Heart right ventricle (tissue), 16 donors: ENCODE measurements at regions not wholly inside any gene's neighbourhood (a gene's known extent, or its start where the extent isn't known, plus 50 kb on each side); places are given as distances from the start of the nearest gene placed in this dataset.
A peak's percentile ranks its signal among the peaks of the same experiment; 100 is the strongest.

Experiments used
- ATAC-seq, 8 donors: fragments of 200-7000 bp; cut with Tn5 transposase; one replicate each; pipeline ENCODE4 v1.9.1; 2020; ENCODE audit warnings: mild to moderate bottlenecking in 8 of 8, moderate library complexity in 8 of 8, moderate number of reproducible peaks in 1 of 8
- DNase-seq, 2 donors: peaks; one replicate each; pipeline ENCODE4 v3.0.0-alpha.2; 2020
- H3K27ac ChIP-seq, 10 donors: fragments of 200-600 bp; sonication (generic) in 2 of 10; one replicate each; pipeline versions ENCODE4 v1.5.0 to v1.8.0; 2020 to 2022; ENCODE audit warnings: mild to moderate bottlenecking in 3 of 10
- H3K27me3 ChIP-seq, 7 donors: fragments of 200-600 bp; one replicate each; pipeline ENCODE4 v1.8.0; 2021 to 2022; ENCODE audit warnings: mild to moderate bottlenecking in 2 of 7
- H3K36me3 ChIP-seq, 9 donors: fragments of 200-600 bp; sonication (generic) in 1 of 9; one replicate each; pipeline versions ENCODE4 v1.5.0 to v1.8.0; 2020 to 2022; ENCODE audit warnings: mild to moderate bottlenecking in 2 of 9
- H3K4me1 ChIP-seq, 9 donors: fragments of 200-600 bp; sonication (generic) in 1 of 9; one replicate each; pipeline versions ENCODE4 v1.5.0 to v1.8.0; 2020 to 2022; ENCODE audit warnings: mild to moderate bottlenecking in 4 of 9
- H3K4me3 ChIP-seq, 10 donors: fragments of 200-600 bp; sonication (generic) in 2 of 10; one replicate each; pipeline versions ENCODE4 v1.5.0 to v1.8.0; 2020 to 2022; ENCODE audit warnings: mild to moderate bottlenecking in 7 of 10, moderate library complexity in 2 of 10
- H3K9me3 ChIP-seq, 11 donors: fragments of 200-600 bp in 10 of 11; sonication (generic) in 2 of 11; one replicate each; pipeline versions ENCODE4 v1.5.0 to v1.8.0; 2013 to 2022; ENCODE audit warnings: mild to moderate bottlenecking in 2 of 11, control low read depth in 1 of 11, moderate library complexity in 1 of 11
- CTCF ChIP-seq, 9 donors: fragments of 200-600 bp; sonication (generic) in 2 of 9; IDR thresholded peaks; one replicate each; pipeline versions ENCODE4 v1.5.0 to v1.8.0; 2021 to 2022; ENCODE audit warnings: antibody characterized with exemption in 9 of 9, mild to moderate bottlenecking in 5 of 9, moderate library complexity in 1 of 9
- WGBS, 2 donors: extraction: QIAGEN DNeasy Blood & Tissue Kit; methylation state at CpG; one replicate each; pipeline ENCODE4 v1.1.7; 2013; ENCODE audit warnings: inconsistent platforms in 1 of 2; 5-methylcytosine and 5-hydroxymethylcytosine counted together
- intact Hi-C, 10 donors: fragments of 100-400 bp; cut with DNase I; formaldehyde crosslinking; loops; one replicate each; pipeline versions ENCODE4 v1.11.1 to v1.14.2; 2022
- donor health status: Arrhythmogenic right ventricular cardiomyopathy.
- donor health status: ischemic (EF 13 %, LVEDD 7.1; RV severe dilation, severe dysfunction).
- donor health status: healthy with polysubstance abuse.
- donor health status: DM: no; HTN: yes; CAD: no.
- donor health status: DM: no; HTN: no; CAD: no.
- donor health status: ischemic (EF 25% LVEDD 6.9; RV normal size, moderate dysfunction).
- donor health status: ischemic (EF 25% LVEDD 5.7; RV mildly dilated, moderate dysfunction).
- donor health status: healthy.
- donor health status: DM: yes; HTN: yes; CAD: no.
- donor health status: Ischemic cardiomyopathy.
- donor health status: ischemic (EF 35%, LVEDD 5.7; RV mildly dilated, moderate dysfunction).
- donor health status: nonischemic (EF 11% LVEDD 7.7; RV severe dilation, severe dysfunction).
- donor health status: DM: yes; HTN: yes; CAD: no.
- donor health status: PGD.
- donor health status: ischemic (EF 29% LVEDD 5.4; RV normal size, mild dysfunction).
- donor health status: nonischemic (EF 23%, LVEDD 6.1; RV moderate dilation, normal function).

- H3K4me3 ChIP-seq: no peak overlapping the region
- DNase-seq: no peak
- ATAC-seq: no peak
- TF ChIP-seq CTCF (IDR thresholded peaks at IDR 0.05): no peak
- no peaks in the 10 kb centered on the region for H3K9me3 ChIP-seq
- intact Hi-C loops: loop anchor here in 8 of 10 donors (5.0 to 10.0 kb wide), 9 partner anchors 59 to 1867 kb away; partner anchors contain the start of gene TBL1XR1 (in 1 of the 8)
- H3K27ac ChIP-seq: no peak overlapping the region
- WGBS, 2 donors: 86 to 94% methylated on average over 1 of the region's 1 CpG
- H3K36me3 ChIP-seq: no peaks in the 10 kb centered on the region
- peaks cover 7 to 48% (median 30%) of the 10 kb centered on the region in 9 donors for H3K4me1 ChIP-seq
- H3K27me3 ChIP-seq: no peaks in the 10 kb centered on the region
Measured at GRCh38 chr3:178381555-178381954, 154.7 kb upstream of the KCNMB2 start.

DNA sequence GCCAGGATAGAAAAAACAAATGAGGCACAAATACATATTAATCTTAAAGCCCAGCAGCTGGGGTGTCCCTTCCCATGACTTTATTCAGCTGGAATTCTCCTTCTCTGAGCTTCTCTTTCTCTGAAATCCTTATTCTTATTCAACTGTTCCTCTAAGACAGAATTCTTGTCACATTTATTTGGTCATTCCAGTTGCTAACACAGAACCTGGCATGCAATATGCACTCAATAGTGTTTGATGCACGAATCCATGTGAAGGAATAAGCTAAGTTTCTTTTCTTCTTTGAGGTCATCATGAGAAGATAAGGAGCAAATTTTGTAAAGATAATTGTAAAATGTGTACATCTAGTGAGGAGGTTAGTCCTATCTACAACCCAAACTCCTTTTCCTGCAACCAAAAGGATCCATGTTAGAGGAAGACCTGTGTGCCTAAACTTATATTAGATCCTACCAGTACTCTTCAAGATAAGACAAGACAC lies 154.2 kb upstream of the KCNMB2 start:
- no peak for TF ChIP-seq CTCF (IDR thresholded peaks at IDR 0.05)
- H3K27me3 ChIP-seq: no peaks in the 10 kb centered on the region
- peak overlapping the region in 3 of 10 donors; percentile 45 to 77 (median 63) for H3K27ac ChIP-seq
- intact Hi-C loops: loop anchor here in 8 of 10 donors (5.0 to 10.0 kb wide), 9 partner anchors 60 to 1867 kb away; partner anchors contain the start of gene TBL1XR1 (in 1 of the 8)
- no peaks in the 10 kb centered on the region for H3K9me3 ChIP-seq
- H3K4me3 ChIP-seq: no peak overlapping the region
- 45 to 74% methylated on average over 1 of the region's 1 CpG for WGBS, 2 donors
- no peaks in the 10 kb centered on the region for H3K36me3 ChIP-seq
- peaks cover 7 to 48% (median 30%) of the 10 kb centered on the region in 9 donors for H3K4me1 ChIP-seq
- no peak for ATAC-seq
- DNase-seq: no peak

GRCh38 chr3:178382449-178383061 lies 153.7 kb upstream of the KCNMB2 start:
- no peak for ATAC-seq
- intact Hi-C loops: loop anchor here in 8 of 10 donors (5.0 to 10.0 kb wide), 9 partner anchors 60 to 1868 kb away; partner anchors contain the start of gene TBL1XR1 (in 1 of the 8)
- peaks cover 7 to 48% (median 30%) of the 10 kb centered on the region in 9 donors for H3K4me1 ChIP-seq
- H3K9me3 ChIP-seq: no peaks in the 10 kb centered on the region
- no peak for TF ChIP-seq CTCF (IDR thresholded peaks at IDR 0.05)
- WGBS, 2 donors: 14% methylated on average over 1 of the region's 1 CpG
- H3K4me3 ChIP-seq: no peak overlapping the region
- H3K36me3 ChIP-seq: no peaks in the 10 kb centered on the region
- H3K27me3 ChIP-seq: no peaks in the 10 kb centered on the region
- H3K27ac ChIP-seq: peak overlapping the region in 5 of 10 donors; percentile 45 to 78 (median 64)
- DNase-seq: no peak

GRCh38 chr3:178384321-178385230 lies 151.7 kb upstream of the KCNMB2 start:
- Histone ChIP-seq H3K9me3 (no peaks in the 10 kb centered on the region), H3K27ac (peak overlapping the region; percentile 20 to 78 (median 60)), H3K27me3 (no peaks in the 10 kb centered on the region), H3K4me1 (peaks cover 7 to 41% (median 30%) of the 10 kb centered on the region in 9 donors), H3K36me3 (no peaks in the 10 kb centered on the region), H3K4me3 (peak overlapping the region in 2 of 10 donors; percentile 2 to 28)
- intact Hi-C loops: loop anchor here in 8 of 10 donors (2.0 to 10.0 kb wide), 13 partner anchors 62 to 1870 kb away; partner anchors contain the start of gene TBL1XR1 (in 1 of the 8)
- 30 to 35% methylated on average over 8 of the region's 8 CpGs for WGBS, 2 donors
- TF ChIP-seq CTCF (IDR thresholded peaks at IDR 0.05): peak in 3 of 9 donors; percentile 35 to 47 (median 43)
- ATAC-seq (peak in 7 of 8 donors; percentile 34 to 89 (median 70)), DNase-seq (no peak)
